ENCODE measurements at regions not wholly inside any gene's neighbourhood (a gene's known extent, or its start where the extent isn't known, plus 50 kb on each side); places are given as distances from the start of the nearest gene placed in this dataset.

- TF ChIP-seq, protein P1, sequence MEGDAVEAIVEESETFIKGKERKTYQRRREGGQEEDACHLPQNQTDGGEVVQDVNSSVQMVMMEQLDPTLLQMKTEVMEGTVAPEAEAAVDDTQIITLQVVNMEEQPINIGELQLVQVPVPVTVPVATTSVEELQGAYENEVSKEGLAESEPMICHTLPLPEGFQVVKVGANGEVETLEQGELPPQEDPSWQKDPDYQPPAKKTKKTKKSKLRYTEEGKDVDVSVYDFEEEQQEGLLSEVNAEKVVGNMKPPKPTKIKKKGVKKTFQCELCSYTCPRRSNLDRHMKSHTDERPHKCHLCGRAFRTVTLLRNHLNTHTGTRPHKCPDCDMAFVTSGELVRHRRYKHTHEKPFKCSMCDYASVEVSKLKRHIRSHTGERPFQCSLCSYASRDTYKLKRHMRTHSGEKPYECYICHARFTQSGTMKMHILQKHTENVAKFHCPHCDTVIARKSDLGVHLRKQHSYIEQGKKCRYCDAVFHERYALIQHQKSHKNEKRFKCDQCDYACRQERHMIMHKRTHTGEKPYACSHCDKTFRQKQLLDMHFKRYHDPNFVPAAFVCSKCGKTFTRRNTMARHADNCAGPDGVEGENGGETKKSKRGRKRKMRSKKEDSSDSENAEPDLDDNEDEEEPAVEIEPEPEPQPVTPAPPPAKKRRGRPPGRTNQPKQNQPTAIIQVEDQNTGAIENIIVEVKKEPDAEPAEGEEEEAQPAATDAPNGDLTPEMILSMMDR (conservative IDR thresholded peaks at IDR 0.05 in 1 of 2, IDR thresholded peaks at IDR 0.05 in 1 of 2; ENCODE audit: low read depth in 1 of 2, low read length in 2 of 2): no peak
- TF ChIP-seq EZH2 (IDR thresholded peaks at IDR 0.05; ENCODE audit: low read length, missing control alignments): no peak
Measured at GRCh38 chr15:95799286-95800200, 531.0 kb upstream of the NR2F2 start.

Data from fibroblast of lung (primary cell).